GM21360 (cell line): ENCODE measurements at regions not wholly inside any gene's neighbourhood (a gene's known extent, or its start where the extent isn't known, plus 50 kb on each side); places are given as distances from the start of the nearest gene placed in this dataset.
"Not testable (repeated sequence)": the region's sequence is repeated elsewhere in the genome, so short reads cannot be mapped to it uniquely, and the experiment has no call there.

Experiments used
- ATAC-seq: cut with Tn5 transposase; IDR thresholded peaks from one replicate; pipeline ENCODE4 v1.9.1; 2021; ENCODE audit warnings: mild to moderate bottlenecking, moderate library complexity; ENCODE audit not compliant: unreplicated experiment

- no peak for ATAC-seq
Measured at GRCh38 chr6:137610702-137611101, 116.5 kb upstream of the OLIG3 start.

GRCh38 chr6:137623293-137623692 lies 129.1 kb upstream of the OLIG3 start:
- no peak for ATAC-seq

GRCh38 chr6:137625100-137625661 lies 131.0 kb upstream of the OLIG3 start:
- no peak for ATAC-seq

- ATAC-seq = no peak
Measured at GRCh38 chr6:137625808-137626207, 131.6 kb upstream of the OLIG3 start.

GRCh38 chr6:137630666-137631065 lies 136.5 kb upstream of the OLIG3 start:
- peak; percentile 14 for ATAC-seq

- ATAC-seq = peak; percentile 73
Measured at GRCh38 chr6:137631323-137631722, 137.1 kb upstream of the OLIG3 start.

GRCh38 chr6:137634177-137634576 lies 140.0 kb upstream of the OLIG3 start:
- not testable (repeated sequence) for ATAC-seq

- no peak for ATAC-seq
Measured at GRCh38 chr6:137637121-137637520, 142.9 kb upstream of the OLIG3 start.

- no peak for ATAC-seq
Measured at GRCh38 chr6:137638926-137639706, 144.9 kb upstream of the OLIG3 start.

GRCh38 chr6:137640086-137640485 lies 145.9 kb upstream of the OLIG3 start:
- no peak for ATAC-seq

- peak; percentile 59 for ATAC-seq
Measured at GRCh38 chr6:137641474-137642077, 147.4 kb upstream of the OLIG3 start.

GRCh38 chr6:137643210-137643609 lies 149.0 kb upstream of the OLIG3 start:
- ATAC-seq = not testable (repeated sequence)

- not testable (repeated sequence) for ATAC-seq
Measured at GRCh38 chr6:137643644-137644043, 149.4 kb upstream of the OLIG3 start.

GRCh38 chr6:137645850-137646249 lies 151.7 kb upstream of the OLIG3 start:
- no peak for ATAC-seq

GRCh38 chr6:137646484-137646883 lies 152.3 kb upstream of the OLIG3 start:
- ATAC-seq = no peak

- ATAC-seq = no peak
Measured at GRCh38 chr6:137647762-137648447, 153.7 kb upstream of the OLIG3 start.

- ATAC-seq = no peak
Measured at GRCh38 chr6:137650720-137651119, 156.5 kb upstream of the OLIG3 start.

- ATAC-seq = no peak
Measured at GRCh38 chr6:137651178-137651577, 157.0 kb upstream of the OLIG3 start.

GRCh38 chr6:137651591-137652335 lies 157.6 kb upstream of the OLIG3 start:
- no peak for ATAC-seq

GRCh38 chr6:137652961-137653705 lies 158.9 kb upstream of the OLIG3 start:
- ATAC-seq = no peak
